Stimulated activated CD4-positive, alpha-beta T cell treated with anti-CD3 and anti-CD28 coated beads, Interleukin-12 subunit alpha, Interleukin-12 subunit beta, amount 100 ng/mL, for 4 hours (primary cell): ENCODE measurements at regions not wholly inside any gene's neighbourhood (a gene's known extent, or its start where the extent isn't known, plus 50 kb on each side); places are given as distances from the start of the nearest gene placed in this dataset.

Source experiments
- DNase-seq: peaks from one replicate; pipeline ENCODE4 v3.0.0-alpha.2; 2020

GRCh38 chr4:19879330-19879729 lies 372.4 kb upstream of the SLIT2 start:
- no peak for DNase-seq

GRCh38 chr4:19857991-19858390 lies 393.7 kb upstream of the SLIT2 start:
- no peak for DNase-seq

- DNase-seq = no peak
Measured at GRCh38 chr4:19857380-19857779, 394.3 kb upstream of the SLIT2 start.

- DNase-seq = no peak
Measured at GRCh38 chr4:19850909-19851308, 400.8 kb upstream of the SLIT2 start.

GRCh38 chr4:19844446-19844845 lies 407.3 kb upstream of the SLIT2 start:
- DNase-seq = no peak

- DNase-seq = no peak
Measured at GRCh38 chr4:19842471-19842870, 409.2 kb upstream of the SLIT2 start.

- no peak for DNase-seq
Measured at GRCh38 chr4:19838858-19839257, 412.8 kb upstream of the SLIT2 start.

- no peak for DNase-seq
Measured at GRCh38 chr4:19835429-19835828, 416.3 kb upstream of the SLIT2 start.

GRCh38 chr4:19832411-19832810 lies 419.3 kb upstream of the SLIT2 start:
- no peak for DNase-seq

- DNase-seq = no peak
Measured at GRCh38 chr4:19831644-19832285, 419.9 kb upstream of the SLIT2 start.

GRCh38 chr4:19829101-19829500 lies 422.6 kb upstream of the SLIT2 start:
- no peak for DNase-seq

- DNase-seq = no peak
Measured at GRCh38 chr4:19823781-19824180, 427.9 kb upstream of the SLIT2 start.

GRCh38 chr4:19819737-19820136 lies 432.0 kb upstream of the SLIT2 start:
- no peak for DNase-seq

GRCh38 chr4:19809989-19810388 lies 441.7 kb upstream of the SLIT2 start:
- no peak for DNase-seq

GRCh38 chr4:19807505-19807904 lies 444.2 kb upstream of the SLIT2 start:
- DNase-seq = no peak

- no peak for DNase-seq
Measured at GRCh38 chr4:19806865-19807264, 444.8 kb upstream of the SLIT2 start.

GRCh38 chr4:19803406-19803805 lies 448.3 kb upstream of the SLIT2 start:
- no peak for DNase-seq

- no peak for DNase-seq
Measured at GRCh38 chr4:19793831-19794230, 457.9 kb upstream of the SLIT2 start.

- no peak for DNase-seq
Measured at GRCh38 chr4:19791422-19792123, 460.1 kb upstream of the SLIT2 start.

GRCh38 chr4:19786616-19787015 lies 465.1 kb upstream of the SLIT2 start:
- no peak for DNase-seq

GRCh38 chr4:19783667-19784223 lies 468.0 kb upstream of the SLIT2 start:
- no peak for DNase-seq

- DNase-seq = no peak
Measured at GRCh38 chr4:19780871-19781270, 470.8 kb upstream of the SLIT2 start.

GRCh38 chr4:19776929-19777328 lies 474.8 kb upstream of the SLIT2 start:
- no peak for DNase-seq

- DNase-seq = no peak
Measured at GRCh38 chr4:19776021-19776459, 475.7 kb upstream of the SLIT2 start.
